SK-N-SH treated with all-trans-retinoic acid at 6 μM for 48 hours (cell line): ENCODE measurements at regions not wholly inside any gene's neighbourhood (a gene's known extent, or its start where the extent isn't known, plus 50 kb on each side); places are given as distances from the start of the nearest gene placed in this dataset.

ENCODE experiments used
- ARNTL ChIP-seq: fragments of 450-650 bp; formaldehyde crosslinking; IDR thresholded peaks from 2 replicates; pipeline ENCODE4 v1.5.0; 2020; ENCODE audit warnings: low read depth, mild to moderate bottlenecking, moderate library complexity, borderline replicate concordance
- CSDC2 ChIP-seq: fragments of 250-450 bp; sonication (Bioruptor Pico); IDR thresholded peaks from 2 replicates; pipeline ENCODE4 v1.5.0; 2020; ENCODE audit warnings: mild to moderate bottlenecking, moderate library complexity
- PPARA ChIP-seq: fragments of 250-450 bp; sonication (Bioruptor Pico); IDR thresholded peaks from 2 replicates; pipeline ENCODE4 v1.5.0; 2020; ENCODE audit warnings: mild to moderate bottlenecking, borderline replicate concordance
- RARB ChIP-seq: fragments of 250-450 bp; sonication (Bioruptor Pico); IDR thresholded peaks from 2 replicates; pipeline ENCODE4 v1.8.0; 2021; ENCODE audit warnings: mild to moderate bottlenecking, moderate library complexity
- TCF4 ChIP-seq: fragments of 250-450 bp; sonication (Bioruptor Pico); IDR thresholded peaks from 2 replicates; pipeline ENCODE4 v1.8.0; 2021; ENCODE audit warnings: mild to moderate bottlenecking, moderate library complexity, borderline replicate concordance
- TOX ChIP-seq: fragments of 250-450 bp; sonication (Bioruptor Pico); IDR thresholded peaks from 2 replicates; pipeline ENCODE4 v1.8.0; 2021; ENCODE audit warnings: mild to moderate bottlenecking, moderate library complexity, borderline replicate concordance
- ZC3H10 ChIP-seq: fragments of 250-450 bp; sonication (Bioruptor Pico); IDR thresholded peaks from 2 replicates; pipeline ENCODE4 v1.5.1; 2021; ENCODE audit warnings: mild to moderate bottlenecking, moderate library complexity
- ZFP3 ChIP-seq: fragments of 250-450 bp; sonication (Bioruptor Pico); IDR thresholded peaks from 2 replicates; pipeline ENCODE4 v1.5.0; 2020; ENCODE audit warnings: mild to moderate bottlenecking, moderate library complexity
- ZNF8 ChIP-seq: fragments of 450-650 bp; formaldehyde crosslinking; IDR thresholded peaks from 2 replicates; pipeline ENCODE4 v1.5.0; 2020; ENCODE audit warnings: mild to moderate bottlenecking, moderate library complexity
- TF ChIP-seq, protein P1 (sequence below): fragments of 250-450 bp; sonication (Bioruptor Pico); IDR thresholded peaks from 2 replicates; pipeline ENCODE4 v1.8.0; 2020; ENCODE audit warnings: mild to moderate bottlenecking, moderate library complexity, borderline replicate concordance
- TF ChIP-seq, protein P2 (sequence below): fragments of 250-450 bp; sonication (Bioruptor Pico); IDR thresholded peaks from 2 replicates; pipeline ENCODE4 v1.5.0; 2020; ENCODE audit warnings: mild to moderate bottlenecking, moderate library complexity

DNA sequence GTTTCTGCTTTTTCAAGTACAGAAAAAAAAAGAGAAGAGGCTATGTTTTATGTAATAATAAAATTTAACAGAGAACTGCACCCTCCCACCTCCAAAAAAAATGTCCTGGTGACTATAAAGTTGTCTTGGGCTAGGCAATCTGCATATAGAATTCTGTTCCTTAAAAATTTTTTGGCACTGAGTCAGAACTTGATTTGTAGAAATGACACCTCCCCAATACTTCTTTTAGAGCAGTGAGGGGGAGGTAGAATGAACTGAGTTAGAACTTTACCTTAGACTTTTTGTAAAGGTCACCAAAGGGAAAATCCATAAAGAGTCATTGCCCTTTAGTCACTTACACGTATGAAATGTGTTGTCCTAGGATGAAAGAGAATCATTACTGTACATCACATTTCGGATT is 80.0 kb downstream of the BTG1 start:
- no peak for TF ChIP-seq TOX (CRISPR knock-in tag)
- no peak for TF ChIP-seq ZC3H10 (CRISPR knock-in tag)
- TF ChIP-seq, protein P1, sequence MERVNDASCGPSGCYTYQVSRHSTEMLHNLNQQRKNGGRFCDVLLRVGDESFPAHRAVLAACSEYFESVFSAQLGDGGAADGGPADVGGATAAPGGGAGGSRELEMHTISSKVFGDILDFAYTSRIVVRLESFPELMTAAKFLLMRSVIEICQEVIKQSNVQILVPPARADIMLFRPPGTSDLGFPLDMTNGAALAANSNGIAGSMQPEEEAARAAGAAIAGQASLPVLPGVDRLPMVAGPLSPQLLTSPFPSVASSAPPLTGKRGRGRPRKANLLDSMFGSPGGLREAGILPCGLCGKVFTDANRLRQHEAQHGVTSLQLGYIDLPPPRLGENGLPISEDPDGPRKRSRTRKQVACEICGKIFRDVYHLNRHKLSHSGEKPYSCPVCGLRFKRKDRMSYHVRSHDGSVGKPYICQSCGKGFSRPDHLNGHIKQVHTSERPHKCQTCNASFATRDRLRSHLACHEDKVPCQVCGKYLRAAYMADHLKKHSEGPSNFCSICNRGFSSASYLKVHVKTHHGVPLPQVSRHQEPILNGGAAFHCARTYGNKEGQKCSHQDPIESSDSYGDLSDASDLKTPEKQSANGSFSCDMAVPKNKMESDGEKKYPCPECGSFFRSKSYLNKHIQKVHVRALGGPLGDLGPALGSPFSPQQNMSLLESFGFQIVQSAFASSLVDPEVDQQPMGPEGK = no peak
- TF ChIP-seq ARNTL (CRISPR knock-in tag) = no peak
- TF ChIP-seq TCF4 (CRISPR knock-in tag) = no peak
- TF ChIP-seq CSDC2 (CRISPR knock-in tag) = no peak
- no peak for TF ChIP-seq ZNF8
- no peak for TF ChIP-seq PPARA (CRISPR knock-in tag)
- TF ChIP-seq ZFP3 = no peak
- no peak for TF ChIP-seq RARB
- TF ChIP-seq, protein P2, sequence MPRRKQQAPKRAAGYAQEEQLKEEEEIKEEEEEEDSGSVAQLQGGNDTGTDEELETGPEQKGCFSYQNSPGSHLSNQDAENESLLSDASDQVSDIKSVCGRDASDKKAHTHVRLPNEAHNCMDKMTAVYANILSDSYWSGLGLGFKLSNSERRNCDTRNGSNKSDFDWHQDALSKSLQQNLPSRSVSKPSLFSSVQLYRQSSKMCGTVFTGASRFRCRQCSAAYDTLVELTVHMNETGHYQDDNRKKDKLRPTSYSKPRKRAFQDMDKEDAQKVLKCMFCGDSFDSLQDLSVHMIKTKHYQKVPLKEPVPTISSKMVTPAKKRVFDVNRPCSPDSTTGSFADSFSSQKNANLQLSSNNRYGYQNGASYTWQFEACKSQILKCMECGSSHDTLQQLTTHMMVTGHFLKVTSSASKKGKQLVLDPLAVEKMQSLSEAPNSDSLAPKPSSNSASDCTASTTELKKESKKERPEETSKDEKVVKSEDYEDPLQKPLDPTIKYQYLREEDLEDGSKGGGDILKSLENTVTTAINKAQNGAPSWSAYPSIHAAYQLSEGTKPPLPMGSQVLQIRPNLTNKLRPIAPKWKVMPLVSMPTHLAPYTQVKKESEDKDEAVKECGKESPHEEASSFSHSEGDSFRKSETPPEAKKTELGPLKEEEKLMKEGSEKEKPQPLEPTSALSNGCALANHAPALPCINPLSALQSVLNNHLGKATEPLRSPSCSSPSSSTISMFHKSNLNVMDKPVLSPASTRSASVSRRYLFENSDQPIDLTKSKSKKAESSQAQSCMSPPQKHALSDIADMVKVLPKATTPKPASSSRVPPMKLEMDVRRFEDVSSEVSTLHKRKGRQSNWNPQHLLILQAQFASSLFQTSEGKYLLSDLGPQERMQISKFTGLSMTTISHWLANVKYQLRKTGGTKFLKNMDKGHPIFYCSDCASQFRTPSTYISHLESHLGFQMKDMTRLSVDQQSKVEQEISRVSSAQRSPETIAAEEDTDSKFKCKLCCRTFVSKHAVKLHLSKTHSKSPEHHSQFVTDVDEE = no peak
